HCT116 (cell line): ENCODE measurements at regions not wholly inside any gene's neighbourhood (a gene's known extent, or its start where the extent isn't known, plus 50 kb on each side); places are given as distances from the start of the nearest gene placed in this dataset.

Source experiments
- CEBPB ChIP-seq: IDR thresholded peaks from 2 replicates; pipeline ENCODE4 v1.6.1; 2012; ENCODE audit warnings: low read depth
- CTCF ChIP-seq, 3 experiments: fragments of 200-600 bp in 1 of 3; sonication (generic) in 1 of 3; IDR thresholded peaks in 2 of 3; conservative IDR thresholded peaks in 1 of 3; 2 replicates each; pipeline ENCODE4 v1.5.1; 2012 to 2017; ENCODE audit warnings: low read depth in 2 of 3, low read length in 2 of 3, antibody characterized with exemption in 1 of 3, borderline replicate concordance in 1 of 3, control low read depth in 1 of 3, mild to moderate bottlenecking in 1 of 3, mixed read lengths in 1 of 3, mixed run types in 1 of 3, moderate library complexity in 1 of 3; ENCODE audit not compliant: insufficient read depth in 1 of 3
- ELF1 ChIP-seq: IDR thresholded peaks from 2 replicates; pipeline ENCODE4 v1.6.1; 2012; ENCODE audit warnings: low read depth, borderline replicate concordance
- EZH2phosphoT487 ChIP-seq: fragments of 200-600 bp; IDR thresholded peaks from 2 replicates; pipeline ENCODE4 v1.6.1; 2018; ENCODE audit warnings: antibody characterized with exemption, borderline replicate concordance
- FOSL1 ChIP-seq: IDR thresholded peaks from 2 replicates; pipeline ENCODE4 v1.6.1; 2012; ENCODE audit warnings: low read depth
- POLR2A ChIP-seq: IDR thresholded peaks from 2 replicates; pipeline ENCODE4 v1.7.0; 2011; ENCODE audit warnings: borderline replicate concordance; ENCODE audit not compliant: insufficient read depth, insufficient read length; ENCODE audit errors: extremely low read depth
- POLR2AphosphoS5 ChIP-seq: IDR thresholded peaks from 2 replicates; pipeline ENCODE4 v1.6.1; 2011; ENCODE audit warnings: mild to moderate bottlenecking, low read depth, low read length, moderate library complexity
- RAD21 ChIP-seq: IDR thresholded peaks from 2 replicates; pipeline ENCODE4 v1.6.1; 2012; ENCODE audit warnings: low read depth, mild to moderate bottlenecking
- REST ChIP-seq: IDR thresholded peaks from 2 replicates; pipeline ENCODE4 v1.6.1; 2012; ENCODE audit warnings: low read depth
- ZBTB33 ChIP-seq: IDR thresholded peaks from 2 replicates; pipeline ENCODE4 v1.6.1; 2011; ENCODE audit warnings: mild to moderate bottlenecking, low read length, moderate library complexity; ENCODE audit not compliant: insufficient replicate concordance; ENCODE audit errors: extremely low read depth
- ZFX ChIP-seq: fragments of 450-650 bp; IDR thresholded peaks from 2 replicates; pipeline ENCODE4 v1.6.1; 2017
- ZNF274 ChIP-seq: fragments of 200-500 bp; sonication (Bioruptor generic); IDR thresholded peaks from 2 replicates; pipeline ENCODE4 v1.6.1; 2014; ENCODE audit warnings: mild to moderate bottlenecking, low read depth, low read length, inconsistent platforms

GRCh38 chrX:45699158-45699557 lies 498.5 kb upstream of the DIPK2B start:
- TF ChIP-seq CTCF (IDR thresholded peaks at IDR 0.05 in 2 of 3, conservative IDR thresholded peaks at IDR 0.05 in 1 of 3; ENCODE audit: borderline replicate concordance in 1 of 3, insufficient read depth in 1 of 3, low read depth in 2 of 3, low read length in 2 of 3): no peak
- no peak for TF ChIP-seq POLR2AphosphoS5
- no peak for TF ChIP-seq EZH2phosphoT487
- TF ChIP-seq CEBPB: no peak
- TF ChIP-seq RAD21: no peak
- no peak for TF ChIP-seq POLR2A
- no peak for TF ChIP-seq ZNF274
- TF ChIP-seq ELF1: no peak
- TF ChIP-seq REST: no peak
- no peak for TF ChIP-seq ZFX
- no peak for TF ChIP-seq FOSL1
- TF ChIP-seq ZBTB33: no peak
